ENCODE measurements at regions not wholly inside any gene's neighbourhood (a gene's known extent, or its start where the extent isn't known, plus 50 kb on each side); places are given as distances from the start of the nearest gene placed in this dataset.

GRCh38 chr5:58264276-58264675 lies 195.6 kb downstream of the PLK2 start:
- no peak overlapping the region for H3K9ac ChIP-seq (ENCODE audit: low read length)
- H3K9me2 ChIP-seq (replicated peaks; ENCODE audit: insufficient read depth, low read length), result no peaks in the 10 kb centered on the region
- H3K4me1 ChIP-seq (ENCODE audit: low read length), result peaks cover 3% of the 10 kb centered on the region; the same call in 1 of the 2 replicates
- H3K27me3 ChIP-seq (replicated peaks; ENCODE audit: insufficient read depth, low read length), result no peaks in the 10 kb centered on the region
- H3K9me3 ChIP-seq (replicated peaks; ENCODE audit: insufficient read depth, low read length), result no peaks in the 10 kb centered on the region
- no peaks in the 10 kb centered on the region for H4K20me1 ChIP-seq (ENCODE audit: insufficient read depth, low read length)
- H3K36me3 ChIP-seq (replicated peaks; ENCODE audit: insufficient read depth, low read length), result no peaks in the 10 kb centered on the region
- H3K4me2 ChIP-seq (ENCODE audit: low read depth, low read length), result no peak overlapping the region
- H3K27ac ChIP-seq (ENCODE audit: low read length), result no peak overlapping the region
- no peaks in the 10 kb centered on the region for H3F3A ChIP-seq (ENCODE audit: insufficient read depth, low read length)
- DNase-seq, result no peak
- TF ChIP-seq EZH2 (optimal IDR thresholded peaks at IDR 0.05; ENCODE audit: low read depth, low read length) (no peak), EZH2phosphoT487 (IDR thresholded peaks at IDR 0.05; ENCODE audit: low read length) (no peak)
- TF ChIP-seq, protein P1, sequence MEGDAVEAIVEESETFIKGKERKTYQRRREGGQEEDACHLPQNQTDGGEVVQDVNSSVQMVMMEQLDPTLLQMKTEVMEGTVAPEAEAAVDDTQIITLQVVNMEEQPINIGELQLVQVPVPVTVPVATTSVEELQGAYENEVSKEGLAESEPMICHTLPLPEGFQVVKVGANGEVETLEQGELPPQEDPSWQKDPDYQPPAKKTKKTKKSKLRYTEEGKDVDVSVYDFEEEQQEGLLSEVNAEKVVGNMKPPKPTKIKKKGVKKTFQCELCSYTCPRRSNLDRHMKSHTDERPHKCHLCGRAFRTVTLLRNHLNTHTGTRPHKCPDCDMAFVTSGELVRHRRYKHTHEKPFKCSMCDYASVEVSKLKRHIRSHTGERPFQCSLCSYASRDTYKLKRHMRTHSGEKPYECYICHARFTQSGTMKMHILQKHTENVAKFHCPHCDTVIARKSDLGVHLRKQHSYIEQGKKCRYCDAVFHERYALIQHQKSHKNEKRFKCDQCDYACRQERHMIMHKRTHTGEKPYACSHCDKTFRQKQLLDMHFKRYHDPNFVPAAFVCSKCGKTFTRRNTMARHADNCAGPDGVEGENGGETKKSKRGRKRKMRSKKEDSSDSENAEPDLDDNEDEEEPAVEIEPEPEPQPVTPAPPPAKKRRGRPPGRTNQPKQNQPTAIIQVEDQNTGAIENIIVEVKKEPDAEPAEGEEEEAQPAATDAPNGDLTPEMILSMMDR (IDR thresholded peaks at IDR 0.05; ENCODE audit: low read length), result no peak
- no peak overlapping the region for H2AFZ ChIP-seq (ENCODE audit: low read length)
- H3K4me3 ChIP-seq (ENCODE audit: low read length), result no peak overlapping the region
- H3K79me2 ChIP-seq (ENCODE audit: low read length), result no peaks in the 10 kb centered on the region

DNA sequence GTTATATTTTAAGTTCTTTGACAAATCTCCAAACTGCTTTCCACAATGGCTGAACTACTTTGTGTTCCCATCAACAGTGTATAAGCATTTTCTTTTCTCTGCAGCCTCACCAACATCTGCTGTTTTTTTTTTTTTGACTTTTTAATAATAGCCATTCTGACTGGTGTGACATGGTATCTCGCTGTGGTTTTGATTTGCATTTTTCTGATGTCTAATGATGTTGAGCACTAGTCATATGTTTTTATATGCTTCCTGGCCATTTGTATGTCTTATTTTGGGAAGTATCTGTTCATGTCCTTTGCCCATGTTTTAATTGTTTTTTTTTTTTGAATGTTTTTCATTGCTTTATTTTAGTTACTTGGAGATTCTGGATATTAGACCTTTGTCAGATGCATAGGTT lies 196.6 kb downstream of the PLK2 start:
- Histone ChIP-seq H3K4me1 (ENCODE audit: low read length) (peaks cover 3% of the 10 kb centered on the region; the same call in 1 of the 2 replicates), H3K9ac (ENCODE audit: low read length) (no peak overlapping the region), H3K27ac (ENCODE audit: low read length) (no peak overlapping the region), H3K4me3 (ENCODE audit: low read length) (no peak overlapping the region), H3K27me3 (replicated peaks; ENCODE audit: insufficient read depth, low read length) (no peaks in the 10 kb centered on the region), H3K79me2 (ENCODE audit: low read length) (no peaks in the 10 kb centered on the region), H3K36me3 (replicated peaks; ENCODE audit: insufficient read depth, low read length) (no peaks in the 10 kb centered on the region), H2AFZ (ENCODE audit: low read length) (no peak overlapping the region), H3K4me2 (ENCODE audit: low read depth, low read length) (no peak overlapping the region), H3K9me3 (replicated peaks; ENCODE audit: insufficient read depth, low read length) (no peaks in the 10 kb centered on the region), H3F3A (ENCODE audit: insufficient read depth, low read length) (no peaks in the 10 kb centered on the region), H3K9me2 (replicated peaks; ENCODE audit: insufficient read depth, low read length) (no peaks in the 10 kb centered on the region), H4K20me1 (ENCODE audit: insufficient read depth, low read length) (no peaks in the 10 kb centered on the region)
- peak; percentile 45 for DNase-seq
- TF ChIP-seq EZH2phosphoT487 (IDR thresholded peaks at IDR 0.05; ENCODE audit: low read length) (no peak), EZH2 (optimal IDR thresholded peaks at IDR 0.05; ENCODE audit: low read depth, low read length) (no peak)
- TF ChIP-seq, protein P1 (IDR thresholded peaks at IDR 0.05; ENCODE audit: low read length), result no peak

- Histone ChIP-seq H3K4me2 (ENCODE audit: low read depth, low read length) (no peak overlapping the region), H3K27me3 (replicated peaks; ENCODE audit: insufficient read depth, low read length) (no peaks in the 10 kb centered on the region), H3K79me2 (ENCODE audit: low read length) (no peaks in the 10 kb centered on the region), H2AFZ (ENCODE audit: low read length) (no peak overlapping the region), H3K4me3 (ENCODE audit: low read length) (no peak overlapping the region), H3K4me1 (ENCODE audit: low read length) (peaks cover 3% of the 10 kb centered on the region; the same call in 1 of the 2 replicates), H3K27ac (ENCODE audit: low read length) (no peak overlapping the region), H3K36me3 (replicated peaks; ENCODE audit: insufficient read depth, low read length) (no peaks in the 10 kb centered on the region), H4K20me1 (ENCODE audit: insufficient read depth, low read length) (no peaks in the 10 kb centered on the region), H3K9me2 (replicated peaks; ENCODE audit: insufficient read depth, low read length) (no peaks in the 10 kb centered on the region), H3F3A (ENCODE audit: insufficient read depth, low read length) (no peaks in the 10 kb centered on the region), H3K9ac (ENCODE audit: low read length) (no peak overlapping the region), H3K9me3 (replicated peaks; ENCODE audit: insufficient read depth, low read length) (no peaks in the 10 kb centered on the region)
- no peak for DNase-seq
- TF ChIP-seq, protein P1 (IDR thresholded peaks at IDR 0.05; ENCODE audit: low read length), result no peak
- no peak for TF ChIP-seq EZH2phosphoT487 (IDR thresholded peaks at IDR 0.05; ENCODE audit: low read length)
- no peak for TF ChIP-seq EZH2 (optimal IDR thresholded peaks at IDR 0.05; ENCODE audit: low read depth, low read length)
These were observed 197.7 kb downstream of the PLK2 start for GRCh38 chr5:58262226-58262625.

All from MM.1S (cell line).